Ishikawa (cell line): ENCODE measurements at regions not wholly inside any gene's neighbourhood (a gene's known extent, or its start where the extent isn't known, plus 50 kb on each side); places are given as distances from the start of the nearest gene placed in this dataset.

Experiments used
- CEBPB ChIP-seq: IDR thresholded peaks from 2 replicates; pipeline ENCODE4 v1.6.1; 2012
- CREB1 ChIP-seq: IDR thresholded peaks from 2 replicates; pipeline ENCODE4 v1.6.1; 2012; ENCODE audit warnings: low read depth
- EGR1 ChIP-seq: IDR thresholded peaks from 2 replicates; pipeline ENCODE4 v1.6.1; 2012
- EP300 ChIP-seq: IDR thresholded peaks from 2 replicates; pipeline ENCODE4 v1.6.1; 2012; ENCODE audit warnings: borderline replicate concordance
- FOXM1 ChIP-seq: IDR thresholded peaks from 2 replicates; pipeline ENCODE4 v1.6.1; 2012; ENCODE audit warnings: low read depth, borderline replicate concordance
- NFIC ChIP-seq: IDR thresholded peaks from 2 replicates; pipeline ENCODE4 v1.6.1; 2012
- RAD21 ChIP-seq: IDR thresholded peaks from 2 replicates; pipeline ENCODE4 v1.6.1; 2012; ENCODE audit warnings: low read depth
- TAF1 ChIP-seq: IDR thresholded peaks from 2 replicates; pipeline ENCODE4 v1.6.1; 2012; ENCODE audit warnings: low read depth, mild to moderate bottlenecking
- TCF12 ChIP-seq: IDR thresholded peaks from 2 replicates; pipeline ENCODE4 v1.6.1; 2012; ENCODE audit warnings: low read depth
- TEAD4 ChIP-seq: IDR thresholded peaks from 2 replicates; pipeline ENCODE4 v1.6.1; 2012
- YY1 ChIP-seq: IDR thresholded peaks from 2 replicates; pipeline ENCODE4 v1.6.1; 2012; ENCODE audit warnings: low read depth
- ZBTB7A ChIP-seq: IDR thresholded peaks from 2 replicates; pipeline ENCODE4 v1.6.1; 2012; ENCODE audit warnings: low read depth
- TF ChIP-seq, protein P1 (sequence below): IDR thresholded peaks from 2 replicates; pipeline ENCODE4 v1.6.1; 2012
- TF ChIP-seq, protein P2 (sequence below): IDR thresholded peaks from 2 replicates; pipeline ENCODE4 v1.6.1; 2012
- TF ChIP-seq, protein P3 (sequence below): IDR thresholded peaks from 2 replicates; pipeline ENCODE4 v1.6.1; 2012; ENCODE audit warnings: low read depth, mild to moderate bottlenecking

DNA sequence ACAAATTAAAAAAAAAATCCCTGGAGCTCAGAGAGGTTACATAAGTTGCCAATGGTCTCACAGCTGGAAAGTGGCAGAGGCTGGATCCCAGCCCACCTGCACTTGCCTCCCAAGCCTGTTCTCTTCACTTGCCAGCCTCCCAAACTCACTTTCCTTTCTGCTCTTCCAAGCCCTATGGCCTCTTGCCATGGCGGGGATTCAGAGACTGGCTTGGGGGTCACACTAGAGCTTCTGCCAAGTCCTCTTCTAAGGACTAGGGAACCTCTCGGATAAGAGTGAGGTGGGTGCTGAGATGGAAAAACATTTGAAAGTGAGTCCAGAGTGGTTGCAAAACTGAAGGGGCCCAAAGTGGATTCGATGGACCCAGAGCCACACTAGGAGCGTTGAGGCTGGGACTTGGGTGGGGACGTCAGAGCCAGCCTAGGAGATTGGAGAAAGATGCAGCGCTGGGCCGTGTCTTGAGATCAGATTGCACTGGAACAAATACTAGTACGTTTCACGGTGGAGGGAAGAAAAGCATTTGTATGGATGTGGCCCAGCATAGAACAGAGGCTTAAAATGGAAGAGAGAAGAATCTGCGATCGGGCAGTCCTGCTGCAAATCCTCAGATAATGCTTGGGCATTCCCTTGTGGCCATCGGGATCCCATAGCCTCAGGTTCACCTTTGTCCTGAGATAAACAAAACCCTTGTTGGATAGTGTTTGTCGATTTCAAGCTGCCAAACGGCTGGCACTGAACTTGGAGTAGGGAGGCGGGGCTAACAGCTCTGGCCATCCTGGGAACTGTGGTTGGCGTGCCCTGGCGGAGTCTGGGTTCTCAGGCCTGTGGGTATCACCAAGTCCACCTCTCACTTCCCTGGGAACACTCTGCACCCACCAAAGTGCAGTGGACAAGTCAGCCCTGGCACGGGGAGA lies 84.8 kb downstream of the ING1 start:
- TF ChIP-seq EP300 (no peak), TEAD4 (no peak), TAF1 (no peak), RAD21 (no peak), FOXM1 (no peak), TCF12 (no peak), CEBPB (no peak), ZBTB7A (no peak), YY1 (no peak), NFIC (no peak), EGR1 (no peak), CREB1 (no peak)
- TF ChIP-seq, protein P1, sequence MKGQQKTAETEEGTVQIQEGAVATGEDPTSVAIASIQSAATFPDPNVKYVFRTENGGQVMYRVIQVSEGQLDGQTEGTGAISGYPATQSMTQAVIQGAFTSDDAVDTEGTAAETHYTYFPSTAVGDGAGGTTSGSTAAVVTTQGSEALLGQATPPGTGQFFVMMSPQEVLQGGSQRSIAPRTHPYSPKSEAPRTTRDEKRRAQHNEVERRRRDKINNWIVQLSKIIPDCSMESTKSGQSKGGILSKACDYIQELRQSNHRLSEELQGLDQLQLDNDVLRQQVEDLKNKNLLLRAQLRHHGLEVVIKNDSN, result no peak
- TF ChIP-seq, protein P2, sequence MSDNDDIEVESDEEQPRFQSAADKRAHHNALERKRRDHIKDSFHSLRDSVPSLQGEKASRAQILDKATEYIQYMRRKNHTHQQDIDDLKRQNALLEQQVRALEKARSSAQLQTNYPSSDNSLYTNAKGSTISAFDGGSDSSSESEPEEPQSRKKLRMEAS, result no peak
- TF ChIP-seq, protein P3, sequence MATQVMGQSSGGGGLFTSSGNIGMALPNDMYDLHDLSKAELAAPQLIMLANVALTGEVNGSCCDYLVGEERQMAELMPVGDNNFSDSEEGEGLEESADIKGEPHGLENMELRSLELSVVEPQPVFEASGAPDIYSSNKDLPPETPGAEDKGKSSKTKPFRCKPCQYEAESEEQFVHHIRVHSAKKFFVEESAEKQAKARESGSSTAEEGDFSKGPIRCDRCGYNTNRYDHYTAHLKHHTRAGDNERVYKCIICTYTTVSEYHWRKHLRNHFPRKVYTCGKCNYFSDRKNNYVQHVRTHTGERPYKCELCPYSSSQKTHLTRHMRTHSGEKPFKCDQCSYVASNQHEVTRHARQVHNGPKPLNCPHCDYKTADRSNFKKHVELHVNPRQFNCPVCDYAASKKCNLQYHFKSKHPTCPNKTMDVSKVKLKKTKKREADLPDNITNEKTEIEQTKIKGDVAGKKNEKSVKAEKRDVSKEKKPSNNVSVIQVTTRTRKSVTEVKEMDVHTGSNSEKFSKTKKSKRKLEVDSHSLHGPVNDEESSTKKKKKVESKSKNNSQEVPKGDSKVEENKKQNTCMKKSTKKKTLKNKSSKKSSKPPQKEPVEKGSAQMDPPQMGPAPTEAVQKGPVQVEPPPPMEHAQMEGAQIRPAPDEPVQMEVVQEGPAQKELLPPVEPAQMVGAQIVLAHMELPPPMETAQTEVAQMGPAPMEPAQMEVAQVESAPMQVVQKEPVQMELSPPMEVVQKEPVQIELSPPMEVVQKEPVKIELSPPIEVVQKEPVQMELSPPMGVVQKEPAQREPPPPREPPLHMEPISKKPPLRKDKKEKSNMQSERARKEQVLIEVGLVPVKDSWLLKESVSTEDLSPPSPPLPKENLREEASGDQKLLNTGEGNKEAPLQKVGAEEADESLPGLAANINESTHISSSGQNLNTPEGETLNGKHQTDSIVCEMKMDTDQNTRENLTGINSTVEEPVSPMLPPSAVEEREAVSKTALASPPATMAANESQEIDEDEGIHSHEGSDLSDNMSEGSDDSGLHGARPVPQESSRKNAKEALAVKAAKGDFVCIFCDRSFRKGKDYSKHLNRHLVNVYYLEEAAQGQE, result no peak

DNA sequence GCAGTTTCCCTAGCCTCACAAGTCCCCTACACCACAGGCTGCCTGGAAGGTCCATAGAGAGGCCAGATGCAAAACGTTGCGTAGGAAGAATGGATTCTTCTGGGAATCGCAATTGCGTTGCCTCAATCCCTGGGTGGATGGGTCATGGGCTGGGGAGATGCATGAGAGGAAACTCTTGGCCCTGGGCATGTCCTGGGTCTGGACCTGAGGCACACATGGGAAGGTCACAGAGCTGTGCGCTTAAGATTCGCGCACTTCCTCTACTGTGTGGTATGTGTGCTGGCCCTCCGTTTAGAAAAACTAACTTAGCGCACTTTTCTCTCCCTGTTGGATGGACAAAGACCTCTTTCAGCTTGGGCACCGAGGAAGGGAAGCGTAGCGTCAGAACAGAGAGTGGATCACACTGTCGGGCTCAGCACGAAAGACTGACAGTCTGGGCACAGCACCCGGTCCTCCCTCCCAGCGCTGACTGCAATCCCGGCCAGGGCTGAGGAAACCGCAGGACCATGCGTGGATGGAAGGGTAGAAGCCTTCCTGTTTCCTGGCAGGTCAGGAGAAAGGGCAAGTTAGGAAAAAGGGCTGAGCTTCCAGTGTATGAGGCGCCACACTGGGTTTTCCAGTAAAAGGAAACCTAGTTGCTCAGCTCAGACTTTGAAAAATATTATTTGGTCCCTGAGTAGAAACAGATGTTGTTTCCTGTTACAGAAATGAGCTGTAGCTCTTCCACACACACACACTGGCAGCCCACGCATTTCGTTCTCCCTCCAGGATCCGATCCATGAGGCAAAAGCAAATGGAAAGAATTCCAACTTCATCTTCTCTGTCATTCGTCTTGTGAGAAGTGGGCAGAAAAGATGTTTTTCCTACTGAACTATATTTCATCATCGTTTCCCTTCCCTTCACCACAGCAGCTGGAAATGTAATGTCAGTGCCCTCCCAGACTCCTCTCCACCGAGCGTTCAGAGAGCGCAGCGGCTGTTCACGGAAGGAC lies 86.0 kb downstream of the ING1 start:
- TF ChIP-seq, protein P1, result no peak
- no peak for TF ChIP-seq EGR1
- TF ChIP-seq, protein P3, result no peak
- TF ChIP-seq EP300, result no peak
- TF ChIP-seq CREB1, result no peak
- no peak for TF ChIP-seq YY1
- TF ChIP-seq TCF12, result no peak
- TF ChIP-seq FOXM1, result no peak
- no peak for TF ChIP-seq NFIC

DNA sequence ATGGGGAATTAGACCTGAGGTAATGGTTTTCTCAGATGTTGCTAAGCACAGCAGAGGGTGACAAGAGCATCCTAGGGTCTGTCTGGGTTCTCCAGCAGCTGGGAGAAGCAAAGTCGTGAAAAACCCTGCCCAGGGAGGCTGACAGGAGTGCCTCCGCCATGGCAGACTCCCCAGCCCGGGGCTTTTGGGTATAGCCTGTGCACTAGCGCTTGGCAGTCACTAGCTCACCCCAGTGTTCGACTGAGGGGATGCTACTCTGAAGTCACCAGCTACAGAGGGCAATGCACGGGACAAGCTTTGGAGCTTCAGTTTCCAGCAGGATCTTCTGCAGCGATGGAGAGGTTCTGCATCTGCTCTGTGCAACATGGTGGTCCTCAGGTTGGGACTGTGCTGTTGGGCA lies 87.5 kb downstream of the ING1 start:
- TF ChIP-seq, protein P1, result no peak
- no peak for TF ChIP-seq CREB1

DNA sequence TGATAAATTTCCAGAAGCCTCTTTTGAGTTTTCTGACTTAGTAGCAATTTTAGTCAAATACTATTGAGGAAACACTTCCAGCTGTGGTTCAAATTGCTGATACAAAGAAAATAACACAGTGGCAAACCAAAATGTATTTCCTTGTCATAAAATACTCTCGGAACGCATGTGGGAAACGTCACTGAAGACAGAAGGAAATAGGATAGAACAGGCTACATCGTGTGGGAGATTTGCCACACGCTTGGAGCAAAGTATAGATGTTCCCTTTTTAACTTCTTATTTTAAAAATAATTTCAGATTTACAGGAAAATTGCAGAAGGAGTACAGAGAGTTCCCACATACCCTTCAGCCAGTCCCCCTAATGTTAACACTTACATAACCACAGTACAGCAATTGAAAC lies 88.8 kb downstream of the ING1 start:
- no peak for TF ChIP-seq TAF1
- TF ChIP-seq, protein P2, result no peak
- TF ChIP-seq CEBPB, result no peak
- TF ChIP-seq YY1, result no peak
- no peak for TF ChIP-seq NFIC
- no peak for TF ChIP-seq RAD21
- TF ChIP-seq EP300, result no peak
- TF ChIP-seq TCF12, result no peak
- TF ChIP-seq, protein P1, result no peak
- TF ChIP-seq FOXM1, result no peak
